Activated CD4-positive, alpha-beta T cell treated with anti-CD3 and anti-CD28 coated beads for 4 hours (primary cell): ENCODE measurements at regions not wholly inside any gene's neighbourhood (a gene's known extent, or its start where the extent isn't known, plus 50 kb on each side); places are given as distances from the start of the nearest gene placed in this dataset.

Experiments
- DNase-seq, 2 donors: peaks; one replicate each; pipeline ENCODE4 v3.0.0-alpha.2; 2020

DNA sequence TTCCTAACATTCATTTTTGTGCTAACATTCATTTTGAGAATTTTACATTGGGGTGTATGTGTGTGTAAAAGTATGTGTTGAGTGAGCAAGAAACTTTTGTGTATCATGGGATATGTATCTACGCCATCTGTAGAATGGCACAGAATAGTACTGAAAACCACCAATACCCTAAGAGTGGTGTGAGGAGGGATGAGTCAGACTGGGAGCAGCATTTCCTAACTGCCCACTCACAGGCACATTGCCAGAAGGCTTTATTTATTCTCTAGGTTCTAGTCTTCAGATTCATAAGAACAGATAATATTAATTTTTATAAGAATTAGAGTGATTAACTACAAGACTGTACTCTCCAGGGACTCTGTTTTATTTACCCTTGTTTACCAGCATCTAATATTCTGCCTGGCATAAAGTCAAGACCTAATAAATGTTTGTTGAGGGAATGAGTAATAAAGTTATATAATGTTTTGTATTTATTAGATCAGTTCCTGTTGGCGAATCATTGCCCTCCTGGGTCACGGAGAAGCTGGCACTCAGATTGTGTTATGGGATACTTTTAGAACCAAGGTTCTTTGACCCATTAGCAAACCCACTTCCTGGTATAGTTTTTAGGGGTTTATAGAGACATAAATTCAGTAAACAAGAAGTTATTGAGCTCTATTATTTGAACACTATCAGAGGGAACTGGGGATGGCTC is 159.1 kb upstream of the PPP2R2B start:
- no peak for DNase-seq

DNA sequence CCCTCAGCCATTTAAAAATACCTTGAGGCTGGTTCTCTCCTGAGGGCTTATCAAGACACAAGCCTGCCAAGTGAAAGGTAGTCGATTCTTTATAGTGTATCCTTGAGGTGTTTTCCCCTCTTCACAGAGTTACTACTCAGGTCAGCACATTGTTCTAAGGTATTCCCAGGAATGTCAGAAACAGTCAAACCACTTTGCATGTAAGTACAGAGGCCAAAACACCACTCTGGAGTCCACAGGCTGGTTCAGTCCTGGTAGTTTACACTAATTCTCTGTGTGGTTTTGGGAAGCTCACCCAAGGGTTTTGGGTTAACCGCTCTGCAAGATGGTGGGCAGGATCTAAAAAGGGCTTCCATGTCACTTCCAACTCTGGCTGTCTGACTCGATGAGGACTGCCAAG is 162.3 kb upstream of the PPP2R2B start:
- no peak for DNase-seq

DNA sequence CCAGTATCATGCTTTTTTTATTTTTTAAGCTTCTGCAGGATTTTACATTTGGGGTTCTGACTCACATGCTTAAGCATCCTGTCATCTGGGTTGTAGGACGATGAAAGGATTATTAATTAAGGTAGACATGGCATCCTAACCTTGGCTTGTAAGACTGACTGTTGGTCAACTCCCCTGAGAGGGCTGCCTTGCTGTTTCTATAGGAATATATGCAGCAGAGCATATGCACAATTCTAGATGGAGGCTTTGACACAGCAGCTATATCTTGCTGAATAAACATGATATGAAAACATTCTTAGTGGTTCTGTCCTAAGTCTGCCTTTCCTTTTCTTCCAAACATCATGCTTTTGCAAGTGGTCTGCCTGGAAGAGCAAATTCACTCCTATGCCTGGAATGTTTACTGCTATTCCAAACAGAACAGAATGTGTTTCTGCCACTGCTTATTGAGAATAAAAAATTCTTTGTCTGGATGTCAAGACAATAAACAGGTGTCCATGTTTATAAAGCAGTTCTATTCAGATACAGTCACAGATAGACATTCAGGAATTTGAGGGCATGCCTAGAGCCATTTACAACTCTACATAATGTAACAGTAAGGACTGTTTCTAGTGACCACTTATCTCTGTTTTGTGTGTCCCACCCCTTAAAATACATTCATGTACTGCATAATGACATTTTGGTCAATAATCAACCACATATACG is 166.2 kb upstream of the PPP2R2B start:
- no peak for DNase-seq

DNA sequence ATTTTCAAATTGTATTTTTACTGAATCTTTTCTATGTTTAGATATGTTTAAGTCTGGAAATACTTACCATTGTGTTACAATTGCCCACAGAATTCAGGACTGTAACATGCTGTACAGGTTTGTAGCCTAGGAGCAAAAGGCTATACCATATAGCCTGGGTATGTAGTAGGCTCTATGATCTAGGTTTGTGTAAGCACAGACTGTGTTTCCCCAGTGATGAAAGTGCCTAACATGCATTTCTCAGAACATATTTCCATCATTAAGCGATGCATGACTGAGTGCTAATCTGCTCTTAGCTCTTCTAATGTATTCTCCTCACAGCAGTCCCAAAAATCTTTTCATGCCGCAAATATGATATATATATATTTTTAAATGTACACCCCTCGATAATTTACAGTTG is 166.7 kb upstream of the PPP2R2B start:
- DNase-seq = no peak

DNA sequence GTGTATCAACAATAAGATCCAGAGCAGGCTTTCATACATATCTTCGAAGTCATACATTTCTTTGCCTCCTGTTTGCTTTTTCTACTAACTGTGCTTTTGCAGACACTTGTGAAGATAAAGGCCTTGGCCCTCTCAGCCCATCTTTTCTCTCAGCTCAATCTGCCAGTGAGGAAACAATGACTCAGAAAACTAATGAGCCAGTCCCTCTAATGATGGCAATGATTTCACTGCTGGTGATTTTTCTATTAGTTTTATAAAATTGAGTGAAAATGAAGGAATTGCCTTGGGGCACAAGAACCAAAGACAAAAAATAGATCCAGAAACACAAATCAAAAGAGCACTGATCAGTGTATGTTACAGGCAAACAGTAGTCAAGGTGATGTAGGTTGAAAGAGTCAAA is 167.7 kb upstream of the PPP2R2B start:
- no peak for DNase-seq

- DNase-seq = no peak
Observed at GRCh38 chr5:147046894-147047293, 168.3 kb upstream of the PPP2R2B start.

DNA sequence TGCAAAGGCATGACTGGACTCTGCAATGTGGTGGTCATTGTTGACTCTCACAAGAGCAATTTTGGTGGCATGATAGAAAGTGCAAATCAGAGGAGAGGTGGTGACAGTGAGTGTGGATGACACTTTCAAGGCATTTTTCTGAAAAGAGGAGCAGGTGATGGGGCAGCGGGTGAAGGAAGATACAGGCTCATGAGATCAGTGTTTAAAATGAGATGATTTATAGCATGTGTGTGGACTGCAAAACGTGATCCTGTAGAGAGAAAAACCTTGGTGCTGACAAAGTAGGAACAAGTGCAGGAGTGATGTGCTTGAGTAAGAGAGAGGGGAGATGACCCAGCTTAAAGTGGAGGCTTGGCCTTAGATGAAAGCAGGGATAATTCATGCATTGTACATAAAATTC is 171.2 kb upstream of the PPP2R2B start:
- no peak for DNase-seq

DNA sequence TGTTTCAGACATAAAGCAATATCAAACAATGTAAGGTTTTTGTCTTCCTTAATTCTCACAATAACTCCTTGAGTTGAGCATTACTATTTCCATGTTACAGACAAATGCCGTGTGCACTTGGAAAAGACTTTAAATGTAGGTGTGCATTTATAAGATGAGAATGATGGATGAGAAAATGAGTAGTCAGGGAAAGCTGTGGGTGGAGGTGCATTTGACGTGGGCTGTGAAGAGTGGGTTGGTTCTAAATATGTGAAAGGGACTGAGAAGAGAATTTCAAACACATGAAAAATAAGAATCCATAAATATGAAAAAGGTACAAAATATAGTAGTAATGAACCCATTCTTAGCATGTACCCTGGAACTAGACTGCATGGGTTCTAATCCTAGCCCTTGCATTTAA is 171.6 kb upstream of the PPP2R2B start:
- DNase-seq = no peak

DNA sequence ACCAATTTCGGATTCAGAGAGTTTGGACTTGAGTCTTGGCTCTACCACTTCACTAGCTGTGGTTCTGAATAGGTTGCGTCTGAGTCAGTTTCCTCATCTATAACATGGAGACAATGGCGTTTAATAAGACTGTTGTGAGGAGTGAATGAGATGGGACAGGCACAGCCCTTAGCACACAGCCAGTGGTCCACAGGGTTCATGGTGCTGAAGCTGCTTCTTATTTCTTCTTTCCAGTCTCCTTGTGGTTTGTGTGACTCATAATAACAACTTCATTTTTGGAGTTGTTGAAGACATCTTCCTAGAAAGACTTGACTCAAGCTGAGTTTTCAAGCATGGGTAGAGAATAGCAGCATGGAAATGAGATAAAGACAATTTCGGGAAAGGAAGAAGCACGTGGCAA is 172.6 kb upstream of the PPP2R2B start:
- DNase-seq = no peak

DNA sequence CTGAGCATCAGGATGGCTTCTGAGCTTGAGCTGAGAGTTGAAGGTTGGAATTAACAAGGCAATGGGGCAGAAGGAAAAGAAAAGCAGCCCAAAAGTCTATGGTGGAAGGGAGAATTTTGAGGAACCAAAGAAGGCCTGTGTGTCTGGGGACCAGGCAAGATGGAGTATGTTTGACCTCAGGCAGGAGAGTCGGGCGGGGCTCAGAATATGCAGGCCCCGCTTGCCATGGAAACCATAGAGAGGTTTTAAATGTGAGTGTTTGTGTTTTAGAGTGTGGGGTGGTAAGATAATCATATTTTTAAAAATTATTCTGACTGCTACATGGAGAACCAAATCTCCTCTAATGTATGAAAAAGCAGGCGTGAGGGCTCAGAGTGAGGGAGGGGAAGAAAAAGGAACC is 174.0 kb upstream of the PPP2R2B start:
- no peak for DNase-seq

- no peak for DNase-seq
Observed at GRCh38 chr5:147055089-147055826, 176.7 kb upstream of the PPP2R2B start.

DNA sequence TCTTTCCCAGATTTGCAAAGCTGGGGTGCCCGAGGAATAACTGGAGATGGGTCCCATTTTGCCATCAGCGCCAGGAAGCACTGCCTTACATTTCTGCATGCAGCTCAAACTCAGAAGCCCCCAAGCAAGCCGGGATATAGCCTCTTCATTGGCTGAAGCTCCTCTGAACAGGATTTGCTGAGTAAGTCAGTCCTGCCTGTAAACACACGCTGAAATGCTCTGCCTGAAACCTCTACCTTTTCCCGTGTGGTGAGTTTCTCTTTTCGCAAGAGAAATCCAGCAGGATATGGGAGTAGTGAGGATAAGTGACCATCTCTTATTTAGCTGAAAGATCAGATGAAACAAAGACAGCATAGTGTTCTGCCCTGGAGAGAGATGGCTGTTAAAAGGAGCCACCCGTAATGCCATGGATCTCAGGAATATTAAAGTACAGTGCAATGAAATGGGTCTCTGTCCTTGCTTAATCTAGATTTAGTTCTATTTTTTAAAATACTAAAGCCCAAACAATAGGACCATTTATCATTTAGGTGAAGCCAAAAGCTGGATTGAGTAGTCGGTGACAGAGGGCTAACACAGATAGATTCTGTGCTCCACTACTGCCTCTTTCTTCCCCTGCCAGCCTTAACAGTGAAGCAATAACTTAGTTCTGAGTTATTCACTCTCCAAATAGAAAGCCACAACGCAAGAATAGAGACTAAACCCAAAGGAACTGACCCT is 177.5 kb upstream of the PPP2R2B start:
- DNase-seq = no peak

DNA sequence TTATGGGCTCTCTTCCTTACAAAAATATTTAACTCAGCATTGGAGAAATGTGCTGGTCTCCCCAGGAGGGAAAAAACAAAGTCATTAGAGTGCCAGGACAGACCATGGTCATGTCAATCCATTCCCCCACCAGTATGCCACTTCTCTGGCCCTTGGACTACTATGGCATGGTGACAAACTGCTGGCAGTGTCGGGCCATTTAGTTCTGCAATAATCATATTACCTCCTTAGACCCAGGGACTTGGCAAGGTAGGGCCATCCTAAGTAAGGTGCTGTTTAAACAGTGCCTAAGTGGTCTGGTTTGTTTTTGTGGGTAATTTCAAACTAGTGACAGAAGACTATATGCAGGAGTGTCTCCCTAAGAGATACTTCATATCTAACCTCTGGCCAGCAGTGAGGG is 177.8 kb upstream of the STK32A start:
- DNase-seq = no peak

- no peak for DNase-seq
Observed at GRCh38 chr5:147061431-147061830, 173.4 kb upstream of the STK32A start.

GRCh38 chr5:147062427-147062826 is 172.4 kb upstream of the STK32A start:
- DNase-seq = no peak

DNA sequence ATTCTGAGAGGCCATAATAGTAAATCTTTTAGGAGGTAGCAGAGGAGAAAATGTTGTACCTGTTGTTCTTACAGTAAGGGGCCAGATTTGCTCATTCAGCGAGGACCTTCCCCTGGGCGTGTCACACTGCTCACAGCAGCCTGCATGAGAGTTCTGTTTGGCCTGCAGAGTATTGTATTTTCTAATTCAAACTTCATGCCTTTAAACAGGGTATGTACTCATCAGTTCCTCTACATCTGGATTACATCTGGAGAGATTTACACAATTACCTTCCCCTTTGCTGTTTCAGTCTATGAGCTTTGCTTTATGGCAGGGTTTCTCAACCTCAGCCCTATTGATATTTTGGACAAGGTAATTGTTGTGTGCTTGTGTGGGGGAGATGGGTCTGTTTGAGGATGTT is 170.9 kb upstream of the STK32A start:
- DNase-seq = no peak

DNA sequence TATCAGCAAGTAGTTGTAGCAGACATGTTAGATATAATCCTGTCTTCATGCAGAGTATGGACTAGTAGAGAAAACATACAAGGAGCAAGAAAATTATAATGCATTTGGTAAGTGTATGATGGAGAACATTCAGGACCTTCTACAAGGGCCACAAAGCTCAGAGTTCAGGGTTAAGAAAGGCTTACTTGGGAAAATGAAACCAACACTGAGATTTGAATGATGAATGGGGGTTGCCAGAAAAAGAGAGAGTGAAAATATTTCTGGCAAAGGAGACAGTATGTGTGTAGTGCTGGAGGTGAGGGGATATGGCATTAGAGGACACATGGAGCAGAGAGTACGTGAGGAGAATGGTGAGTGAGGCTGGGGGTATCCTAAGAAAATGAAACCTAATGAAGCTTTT is 169.8 kb upstream of the STK32A start:
- DNase-seq = no peak

GRCh38 chr5:147068998-147069397 is 165.8 kb upstream of the STK32A start:
- no peak for DNase-seq

DNA sequence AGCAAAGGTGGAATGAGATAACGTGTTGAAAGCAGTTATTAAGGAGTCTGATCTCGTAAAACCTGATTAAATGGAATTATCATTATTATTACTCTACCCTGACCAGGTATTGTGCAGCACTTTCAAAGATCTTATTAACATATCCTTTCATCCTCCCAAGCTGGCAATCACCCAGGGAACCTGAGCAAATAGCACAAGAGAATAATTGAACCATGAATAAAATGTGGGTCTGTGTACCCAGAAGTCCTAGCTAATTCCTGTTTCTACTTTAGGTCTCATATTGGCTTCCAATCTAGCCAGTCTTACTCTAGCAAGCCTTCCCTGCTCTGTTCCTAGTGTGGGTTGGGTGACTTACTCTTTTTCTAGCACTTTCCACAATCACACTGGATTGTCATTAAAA is 162.2 kb upstream of the STK32A start:
- DNase-seq = no peak

DNA sequence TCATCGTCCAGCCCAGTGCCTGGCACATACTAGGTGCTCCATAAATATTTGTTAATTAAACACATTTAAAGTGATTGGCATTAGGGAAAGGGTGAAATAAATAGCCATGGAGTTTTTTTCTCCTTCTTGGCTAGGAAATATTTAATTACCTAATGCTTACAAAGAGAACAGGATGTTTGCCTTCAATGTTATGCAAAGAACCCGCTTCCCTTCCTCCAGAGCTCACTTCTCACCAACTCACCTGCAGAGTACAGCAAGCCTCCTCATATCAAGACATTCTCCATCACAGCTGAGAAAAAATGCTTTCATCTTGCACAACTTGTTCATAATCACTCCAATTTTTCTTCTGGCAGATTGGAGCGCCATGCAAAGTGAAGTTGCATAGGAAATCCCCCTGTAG is 161.7 kb upstream of the STK32A start:
- no peak for DNase-seq

DNA sequence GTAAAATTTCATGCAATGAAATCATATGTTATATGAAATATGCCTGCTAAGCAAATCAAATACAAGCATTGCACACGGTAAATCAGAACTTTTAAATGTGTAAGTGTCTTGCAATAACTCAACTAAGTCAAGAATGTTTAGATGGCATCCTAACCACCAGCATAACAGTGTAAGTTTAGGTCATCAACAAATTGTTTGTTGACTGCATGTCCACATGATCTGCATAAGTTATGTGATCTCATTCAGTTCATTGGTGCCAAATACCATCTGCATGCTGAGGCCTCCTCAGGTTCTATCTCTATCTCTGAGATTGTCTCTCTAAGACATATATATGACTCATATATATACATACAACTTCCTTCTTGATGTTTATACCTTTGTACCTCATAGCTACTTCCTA is 159.6 kb upstream of the STK32A start:
- no peak for DNase-seq

- no peak for DNase-seq
Observed at GRCh38 chr5:147080391-147080790, 154.4 kb upstream of the STK32A start.

DNA sequence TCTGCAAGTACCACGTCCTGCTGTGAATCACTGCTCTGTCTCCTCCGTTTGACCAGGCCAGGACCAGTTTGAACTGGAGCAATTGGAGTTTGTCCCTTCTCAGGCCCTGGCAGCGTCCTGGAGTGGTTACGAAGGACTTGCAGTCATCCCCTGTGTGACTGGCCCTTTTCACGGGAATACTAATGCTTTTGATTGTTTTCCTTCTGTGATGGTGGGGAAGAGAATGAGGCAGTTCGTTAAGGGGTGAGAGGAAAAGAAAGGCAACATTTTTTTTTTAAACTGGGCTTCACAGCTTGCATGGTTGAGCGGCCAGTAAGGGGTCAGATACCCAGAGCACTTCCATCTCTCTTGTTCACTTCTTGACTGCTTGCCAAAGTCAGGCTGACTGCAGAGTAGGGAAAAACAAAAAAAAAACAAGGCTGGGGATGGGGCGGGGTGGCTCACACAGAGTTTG is 153.5 kb upstream of the STK32A start:
- no peak for DNase-seq

DNA sequence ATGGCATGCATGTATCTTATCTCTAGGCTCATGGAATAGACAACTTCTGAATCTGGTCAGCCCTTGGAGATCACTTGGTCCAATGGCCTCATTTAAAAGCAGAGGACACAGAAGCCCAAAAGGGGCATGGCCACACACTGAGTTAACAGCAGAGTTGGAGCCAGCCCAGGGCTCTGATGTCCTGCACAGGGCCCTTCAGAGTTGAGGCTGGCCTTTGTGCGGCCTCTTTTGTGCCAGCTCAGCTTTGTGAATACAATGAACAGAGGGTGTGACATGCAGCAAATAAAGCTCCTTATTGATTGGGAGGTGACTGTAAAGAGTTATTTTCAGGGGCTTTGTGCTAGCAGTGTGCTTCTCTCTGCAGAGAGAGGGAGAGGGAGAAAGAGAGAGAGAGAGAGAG is 150.1 kb upstream of the STK32A start:
- DNase-seq = no peak
